B cell (primary cell): ENCODE measurements at regions not wholly inside any gene's neighbourhood (a gene's known extent, or its start where the extent isn't known, plus 50 kb on each side); places are given as distances from the start of the nearest gene placed in this dataset.

Experiments used
- ATAC-seq: fragments of 200-7000 bp; cut with Tn5 transposase; one replicate; pipeline ENCODE4 v1.10.0; 2021; ENCODE audit warnings: low read depth, mild to moderate bottlenecking, moderate number of reproducible peaks, moderate library complexity
- CTCF ChIA-PET: fragments of 350-600 bp; sonication (Branson Sonifier 250); formaldehyde crosslinking; loops from one replicate; lab custom pipeline; 2021; ENCODE audit warnings: antibody characterized with exemption, inconsistent platforms; lab: Charles Lee
- POLR2A ChIA-PET: fragments of 350-600 bp; sonication (Branson Sonifier 250); formaldehyde crosslinking; loops from one replicate; lab custom pipeline; 2021; ENCODE audit warnings: antibody characterized with exemption; lab: Charles Lee
- DNase-seq: peaks from one replicate; pipeline ENCODE4 v3.0.0; 2013
- H2AFZ ChIP-seq: 2 replicates; pipeline ENCODE4 v1.6.1; 2012; ENCODE audit warnings: mild to moderate bottlenecking, low read depth, low read length; ENCODE audit not compliant: insufficient read depth, poor library complexity, severe bottlenecking
- H3K27ac ChIP-seq, 2 donors: 1 replicate in 1 of 2; 2 replicates in 1 of 2; pipeline ENCODE4 v1.5.1; 2012 to 2013; ENCODE audit warnings: low read length in 2 of 2, mild to moderate bottlenecking in 2 of 2, moderate library complexity in 1 of 2
- H3K27me3 ChIP-seq, 4 experiments: fragments of 200-600 bp in 1 of 4; sonication (generic) in 1 of 4; replicated peaks in 1 of 4; 1 replicate in 2 of 4; 2 replicates in 2 of 4; pipeline versions ENCODE4 v1.6.1 to v1.7.0; 2013 to 2016; ENCODE audit warnings: low read length in 3 of 4, mild to moderate bottlenecking in 2 of 4, mixed read lengths in 1 of 4, moderate library complexity in 1 of 4; ENCODE audit not compliant: insufficient read depth in 4 of 4, control insufficient read depth in 3 of 4; ENCODE audit errors: control extremely low read depth in 1 of 4
- H3K36me3 ChIP-seq, 2 experiments: replicated peaks in 1 of 2; 1 replicate in 1 of 2; 2 replicates in 1 of 2; pipeline versions ENCODE4 v1.6.1 to v1.7.1; 2013; ENCODE audit warnings: low read length in 1 of 2; ENCODE audit not compliant: insufficient read depth in 2 of 2, control insufficient read depth in 1 of 2; ENCODE audit errors: control extremely low read depth in 1 of 2, extremely low read depth in 1 of 2
- H3K4me1 ChIP-seq, 2 donors: fragments of 200-600 bp in 1 of 2; sonication (generic) in 1 of 2; 1 replicate in 1 of 2; 2 replicates in 1 of 2; pipeline versions ENCODE4 v1.5.1 to v1.6.1; 2013 to 2017; ENCODE audit warnings: low read length in 2 of 2; ENCODE audit not compliant: control insufficient read depth in 2 of 2, insufficient read depth in 2 of 2
- H3K4me2 ChIP-seq: replicated peaks from 2 replicates; pipeline ENCODE3; 2012; ENCODE audit warnings: mild to moderate bottlenecking, low read depth, low read length; ENCODE audit not compliant: poor library complexity, severe bottlenecking
- H3K4me3 ChIP-seq, 5 experiments: fragments of 200-600 bp in 1 of 5; sonication (generic) in 1 of 5; 1 replicate in 3 of 5; 2 replicates in 2 of 5; pipeline versions ENCODE4 v1.5.1 to v1.7.0; 2011 to 2016; ENCODE audit warnings: low read length in 4 of 5, mild to moderate bottlenecking in 4 of 5, low read depth in 2 of 5, control low read depth in 1 of 5, moderate library complexity in 1 of 5; ENCODE audit not compliant: insufficient read depth in 1 of 5; ENCODE audit errors: control extremely low read depth in 1 of 5, extremely low read depth in 1 of 5
- H3K79me2 ChIP-seq: fragments of 200-600 bp; sonication (generic); one replicate; pipeline ENCODE4 v1.6.0; 2016; ENCODE audit warnings: low read length; ENCODE audit not compliant: control insufficient read depth, insufficient read depth
- H3K9ac ChIP-seq: fragments of 200-600 bp; sonication (generic); 2 replicates; pipeline ENCODE4 v1.6.1; 2017; ENCODE audit warnings: mild to moderate bottlenecking, low read length, moderate library complexity
- H3K9me3 ChIP-seq, 3 donors: one replicate each; pipeline versions ENCODE4 v1.6.1 to v1.7.1; 2013; ENCODE audit warnings: low read length in 2 of 3; ENCODE audit not compliant: control insufficient read depth in 2 of 3, insufficient read depth in 1 of 3; ENCODE audit errors: control extremely low read depth in 1 of 3
- H4K20me1 ChIP-seq: 2 replicates; pipeline ENCODE4 v1.6.0; 2012; ENCODE audit warnings: mild to moderate bottlenecking, low read length; ENCODE audit not compliant: insufficient read depth, control insufficient read depth, poor library complexity, severe bottlenecking
- H3K27ac Mint-ChIP-seq: one replicate; pipeline ENCODE4 v1.8.0; 2021; ENCODE audit warnings: mixed read lengths
- H3K27me3 Mint-ChIP-seq: one replicate; pipeline ENCODE4 v1.8.0; 2021; ENCODE audit warnings: mixed read lengths
- H3K4me1 Mint-ChIP-seq: one replicate; pipeline ENCODE4 v1.8.0; 2021; ENCODE audit warnings: mixed read lengths
- H3K4me3 Mint-ChIP-seq: one replicate; pipeline ENCODE4 v1.8.0; 2021; ENCODE audit warnings: mixed read lengths
- H3K9me3 Mint-ChIP-seq: one replicate; pipeline ENCODE4 v1.8.0; 2022; ENCODE audit warnings: mixed read lengths; ENCODE audit not compliant: insufficient read depth
- CTCF ChIP-seq: fragments of 200-600 bp; IDR thresholded peaks from one replicate; pipeline ENCODE4 v1.8.0; 2022; ENCODE audit warnings: antibody characterized with exemption, mild to moderate bottlenecking
- EZH2 ChIP-seq: IDR thresholded peaks from 2 replicates; pipeline ENCODE4 v1.6.1; 2012; ENCODE audit warnings: borderline replicate concordance, low read depth, mild to moderate bottlenecking, moderate library complexity, low read length; ENCODE audit not compliant: insufficient read depth, poor library complexity, severe bottlenecking
- WGBS: methylation state at CpG from one replicate; pipeline ENCODE4 v1.1.5; 2013; ENCODE audit warnings: missing lambda C conversion rate; ENCODE audit not compliant: insufficient coverage; 5-methylcytosine and 5-hydroxymethylcytosine counted together
- intact Hi-C: fragments of 100-400 bp; cut with micrococcal nuclease; formaldehyde crosslinking; loops from one replicate; pipeline ENCODE4 v1.10.0; 2022

GRCh38 chr4:10958226-10958856 is 273.8 kb upstream of the CLNK start:
- WGBS, result no CpG with 5 or more reads among the region's 5 CpGs
- intact Hi-C loops, result no loop called here
- no peaks in the 10 kb centered on the region for H3K9me3 ChIP-seq
- TF ChIP-seq EZH2 (no peak), CTCF (no peak)
- H3K27ac ChIP-seq, result no peak overlapping the region
- H3K27me3 Mint-ChIP-seq, result no peaks in the 10 kb centered on the region
- no peaks in the 10 kb centered on the region for H4K20me1 ChIP-seq
- peaks cover 15 to 21% of the 10 kb centered on the region in 2 donors for H3K4me1 ChIP-seq
- no peak overlapping the region for H3K4me3 ChIP-seq
- H3K9me3 Mint-ChIP-seq, result no peaks in the 10 kb centered on the region
- no peaks in the 10 kb centered on the region for H3K79me2 ChIP-seq
- ATAC-seq, result no peak
- H3K9ac ChIP-seq, result no peak overlapping the region
- ChIA-PET POLR2A (no interaction called here), CTCF (no interaction called here)
- no peak for DNase-seq
- H3K36me3 ChIP-seq, result no peaks in the 10 kb centered on the region
- H3K4me2 ChIP-seq, result no peak overlapping the region
- no peak overlapping the region for H3K4me3 Mint-ChIP-seq
- H2AFZ ChIP-seq, result no peak overlapping the region
- no peak overlapping the region for H3K27ac Mint-ChIP-seq
- H3K4me1 Mint-ChIP-seq, result peaks cover 25% of the 10 kb centered on the region
- H3K27me3 ChIP-seq, result no peaks in the 10 kb centered on the region

- Mint-ChIP-seq H3K4me1 (peaks cover 24% of the 10 kb centered on the region), H3K4me3 (no peak overlapping the region), H3K27ac (no peak overlapping the region), H3K27me3 (no peaks in the 10 kb centered on the region), H3K9me3 (peaks cover 3% of the 10 kb centered on the region)
- Histone ChIP-seq H3K4me3 (no peak overlapping the region), H2AFZ (no peak overlapping the region), H3K36me3 (no peaks in the 10 kb centered on the region), H3K79me2 (no peaks in the 10 kb centered on the region), H3K27ac (no peak overlapping the region), H3K27me3 (no peaks in the 10 kb centered on the region), H4K20me1 (no peaks in the 10 kb centered on the region), H3K4me2 (no peak overlapping the region), H3K9me3 (no peaks in the 10 kb centered on the region), H3K4me1 (peaks cover 19 to 22% of the 10 kb centered on the region in 2 donors), H3K9ac (no peak overlapping the region)
- ChIA-PET CTCF (no interaction called here), POLR2A (no interaction called here)
- WGBS, result 80% methylated on average over 2 of the region's 2 CpGs
- no peak for DNase-seq
- no peak for TF ChIP-seq CTCF
- intact Hi-C loops, result no loop called here
- ATAC-seq, result no peak
Measured at GRCh38 chr4:10951306-10951705, 266.7 kb upstream of the CLNK start.
